ENCODE measurements at regions not wholly inside any gene's neighbourhood (a gene's known extent, or its start where the extent isn't known, plus 50 kb on each side); places are given as distances from the start of the nearest gene placed in this dataset.

DNA sequence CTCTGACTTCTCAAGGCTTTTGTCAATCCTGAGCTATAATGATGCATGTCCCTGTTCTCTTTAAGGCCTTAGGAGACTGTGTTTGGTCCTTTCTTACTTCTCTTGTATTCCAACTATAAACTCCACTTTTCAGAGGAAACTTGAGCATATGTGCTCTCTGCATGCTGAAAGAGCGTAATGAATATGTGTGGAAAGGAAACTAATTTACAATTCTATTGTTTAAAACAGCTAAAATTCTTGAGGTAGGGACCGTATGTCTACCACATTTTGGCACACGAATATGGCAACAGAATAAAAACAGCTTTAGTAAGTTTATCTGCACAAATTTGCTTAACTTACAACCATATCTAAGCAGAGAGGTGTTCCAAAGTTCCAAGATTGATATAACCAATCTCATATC is 242.0 kb upstream of the DCBLD2 start:
- no peaks in the 10 kb centered on the region for H3K9me3 ChIP-seq (ENCODE audit: control insufficient read depth, insufficient read depth, low read depth, low read length)
- no peaks in the 10 kb centered on the region for H3K79me2 ChIP-seq (ENCODE audit: control insufficient read depth, insufficient read depth, low read length)
- H3K4me1 ChIP-seq (ENCODE audit: control insufficient read depth, extremely low read depth, insufficient read depth, low read length): no peaks in the 10 kb centered on the region
- TF ChIP-seq CTCF (conservative IDR thresholded peaks at IDR 0.05 in 1 of 2, IDR thresholded peaks at IDR 0.05 in 1 of 2; ENCODE audit: low read depth in 1 of 2, low read length in 2 of 2) (no peak), EZH2 (IDR thresholded peaks at IDR 0.05; ENCODE audit: low read length, missing control alignments) (no peak)
- H3K27ac ChIP-seq (ENCODE audit: insufficient read depth, low read length): no peak overlapping the region
- H3K9ac ChIP-seq (ENCODE audit: insufficient read depth, low read length): no peak overlapping the region
- H3K36me3 ChIP-seq (ENCODE audit: control insufficient read depth, insufficient read depth, low read length): no peaks in the 10 kb centered on the region
- no peaks in the 10 kb centered on the region for H4K20me1 ChIP-seq (ENCODE audit: control insufficient read depth, extremely low read depth, insufficient read depth, low read length)
- H3K4me3 ChIP-seq (replicated peaks in 1 of 4; ENCODE audit: control extremely low read depth in 1 of 4, insufficient read depth in 1 of 4, low read depth in 3 of 4, low read length in 4 of 4): no peak overlapping the region
- H3K27me3 ChIP-seq (ENCODE audit: control insufficient read depth, insufficient read depth, low read length): no peaks in the 10 kb centered on the region
- no peak for DNase-seq (ENCODE audit: low read depth in 2 of 2)
- no peak overlapping the region for H3K4me2 ChIP-seq (ENCODE audit: extremely low read depth, insufficient read depth, low read length)
- H2AFZ ChIP-seq (ENCODE audit: low read length): no peak overlapping the region

DNA sequence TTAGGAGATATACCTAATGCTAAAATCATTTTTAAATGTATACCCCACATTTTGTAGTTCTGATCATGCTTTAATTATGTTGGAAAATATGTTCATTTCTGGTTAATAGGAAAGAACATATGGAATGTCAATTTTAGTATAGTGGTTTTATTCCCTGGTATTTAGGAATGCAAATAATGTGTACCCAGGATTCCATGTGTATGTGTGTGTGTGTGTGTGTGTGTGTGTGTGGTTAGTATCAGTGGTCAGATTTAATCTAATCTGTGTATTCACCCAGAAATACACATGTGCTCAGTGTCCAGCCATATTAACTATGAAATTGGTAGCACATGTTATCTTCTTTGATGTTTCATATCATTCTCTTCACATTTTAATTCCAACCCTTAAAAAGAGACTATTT is 233.5 kb upstream of the DCBLD2 start:
- peak in 1 of 2 donors; percentile 27 for DNase-seq (ENCODE audit: low read depth in 2 of 2)
- TF ChIP-seq CTCF (conservative IDR thresholded peaks at IDR 0.05 in 1 of 2, IDR thresholded peaks at IDR 0.05 in 1 of 2; ENCODE audit: low read depth in 1 of 2, low read length in 2 of 2): no peak
- no peak for TF ChIP-seq EZH2 (IDR thresholded peaks at IDR 0.05; ENCODE audit: low read length, missing control alignments)
- H3K36me3 ChIP-seq (ENCODE audit: control insufficient read depth, insufficient read depth, low read length): no peaks in the 10 kb centered on the region

GRCh38 chr3:99131876-99132275 is 230.4 kb upstream of the DCBLD2 start:
- Histone ChIP-seq H3K36me3 (ENCODE audit: control insufficient read depth, insufficient read depth, low read length) (no peaks in the 10 kb centered on the region), H3K27me3 (ENCODE audit: control insufficient read depth, insufficient read depth, low read length) (no peaks in the 10 kb centered on the region), H2AFZ (ENCODE audit: low read length) (no peak overlapping the region), H3K9ac (ENCODE audit: insufficient read depth, low read length) (no peak overlapping the region), H3K9me3 (ENCODE audit: control insufficient read depth, insufficient read depth, low read depth, low read length) (no peaks in the 10 kb centered on the region), H3K79me2 (ENCODE audit: control insufficient read depth, insufficient read depth, low read length) (no peaks in the 10 kb centered on the region), H3K4me3 (replicated peaks in 1 of 4; ENCODE audit: control extremely low read depth in 1 of 4, insufficient read depth in 1 of 4, low read depth in 3 of 4, low read length in 4 of 4) (no peak overlapping the region), H3K4me2 (ENCODE audit: extremely low read depth, insufficient read depth, low read length) (no peak overlapping the region), H4K20me1 (ENCODE audit: control insufficient read depth, extremely low read depth, insufficient read depth, low read length) (no peaks in the 10 kb centered on the region), H3K4me1 (ENCODE audit: control insufficient read depth, extremely low read depth, insufficient read depth, low read length) (peaks cover 5% of the 10 kb centered on the region), H3K27ac (ENCODE audit: insufficient read depth, low read length) (no peak overlapping the region)
- TF ChIP-seq EZH2 (IDR thresholded peaks at IDR 0.05; ENCODE audit: low read length, missing control alignments): no peak
- no peak for TF ChIP-seq CTCF (conservative IDR thresholded peaks at IDR 0.05 in 1 of 2, IDR thresholded peaks at IDR 0.05 in 1 of 2; ENCODE audit: low read depth in 1 of 2, low read length in 2 of 2)
- DNase-seq (ENCODE audit: low read depth in 2 of 2): peak in 1 of 2 donors; percentile 77

More for the DNA sequence above, 233.5 kb upstream of the DCBLD2 start:
- Histone ChIP-seq H3K79me2 (ENCODE audit: control insufficient read depth, insufficient read depth, low read length) (no peaks in the 10 kb centered on the region), H3K9me3 (ENCODE audit: control insufficient read depth, insufficient read depth, low read depth, low read length) (no peaks in the 10 kb centered on the region), H2AFZ (ENCODE audit: low read length) (no peak overlapping the region), H3K27me3 (ENCODE audit: control insufficient read depth, insufficient read depth, low read length) (no peaks in the 10 kb centered on the region), H3K4me2 (ENCODE audit: extremely low read depth, insufficient read depth, low read length) (no peak overlapping the region), H4K20me1 (ENCODE audit: control insufficient read depth, extremely low read depth, insufficient read depth, low read length) (no peaks in the 10 kb centered on the region), H3K9ac (ENCODE audit: insufficient read depth, low read length) (no peak overlapping the region), H3K27ac (ENCODE audit: insufficient read depth, low read length) (no peak overlapping the region), H3K4me3 (replicated peaks in 1 of 4; ENCODE audit: control extremely low read depth in 1 of 4, insufficient read depth in 1 of 4, low read depth in 3 of 4, low read length in 4 of 4) (no peak overlapping the region), H3K4me1 (ENCODE audit: control insufficient read depth, extremely low read depth, insufficient read depth, low read length) (no peaks in the 10 kb centered on the region)
